ENCODE measurements at regions not wholly inside any gene's neighbourhood (a gene's known extent, or its start where the extent isn't known, plus 50 kb on each side); places are given as distances from the start of the nearest gene placed in this dataset.
A peak's percentile ranks its signal among the peaks of the same experiment; 100 is the strongest.

GRCh38 chr2:78766459-78766858, 259.0 kb upstream of the REG3G start:
- H3K4me3 ChIP-seq: no peak overlapping the region
- ATAC-seq (ENCODE audit: insufficient number of reproducible peaks, low FRiP score, low read depth): no peak
- no peaks in the 10 kb centered on the region for H3K27me3 ChIP-seq (replicated peaks; ENCODE audit: insufficient read depth)
- peaks cover 7% of the 10 kb centered on the region for H3K9me3 ChIP-seq
- no peaks in the 10 kb centered on the region for H3K4me1 ChIP-seq (ENCODE audit: control insufficient read depth in 1 of 2, low read depth in 2 of 2)
- TF ChIP-seq CTCF (IDR thresholded peaks at IDR 0.05): no peak
- no peak overlapping the region for H3K27ac ChIP-seq
- H3K36me3 ChIP-seq: no peaks in the 10 kb centered on the region
- no peak for DNase-seq (ENCODE audit: low spot score)

GRCh38 chr2:78768016-78768415, 257.5 kb upstream of the REG3G start:
- no peak for ATAC-seq (ENCODE audit: insufficient number of reproducible peaks, low FRiP score, low read depth)
- Histone ChIP-seq H3K4me3 (no peak overlapping the region), H3K9me3 (no peaks in the 10 kb centered on the region), H3K27me3 (replicated peaks; ENCODE audit: insufficient read depth) (no peaks in the 10 kb centered on the region), H3K4me1 (ENCODE audit: control insufficient read depth in 1 of 2, low read depth in 2 of 2) (no peaks in the 10 kb centered on the region), H3K36me3 (no peaks in the 10 kb centered on the region), H3K27ac (no peak overlapping the region)
- TF ChIP-seq CTCF (IDR thresholded peaks at IDR 0.05): no peak
- DNase-seq (ENCODE audit: low spot score): no peak

GRCh38 chr2:78775291-78775690, 250.2 kb upstream of the REG3G start:
- ATAC-seq (ENCODE audit: insufficient number of reproducible peaks, low FRiP score, low read depth) (no peak), DNase-seq (ENCODE audit: low spot score) (no peak)
- Histone ChIP-seq H3K27me3 (replicated peaks; ENCODE audit: insufficient read depth) (no peaks in the 10 kb centered on the region), H3K36me3 (no peaks in the 10 kb centered on the region), H3K9me3 (no peaks in the 10 kb centered on the region), H3K4me3 (no peak overlapping the region), H3K4me1 (ENCODE audit: control insufficient read depth in 1 of 2, low read depth in 2 of 2) (no peaks in the 10 kb centered on the region), H3K27ac (no peak overlapping the region)
- no peak for TF ChIP-seq CTCF (IDR thresholded peaks at IDR 0.05)

GRCh38 chr2:78778756-78779510, 246.6 kb upstream of the REG3G start:
- peaks cover 2 to 14% of the 10 kb centered on the region in 2 donors for H3K4me1 ChIP-seq (ENCODE audit: control insufficient read depth in 1 of 2, low read depth in 2 of 2)
- H3K36me3 ChIP-seq: no peaks in the 10 kb centered on the region
- H3K4me3 ChIP-seq: no peak overlapping the region
- ATAC-seq (ENCODE audit: insufficient number of reproducible peaks, low FRiP score, low read depth) (no peak), DNase-seq (ENCODE audit: low spot score) (no peak)
- no peaks in the 10 kb centered on the region for H3K27me3 ChIP-seq (replicated peaks; ENCODE audit: insufficient read depth)
- TF ChIP-seq CTCF (IDR thresholded peaks at IDR 0.05): no peak
- H3K27ac ChIP-seq: no peak overlapping the region
- H3K9me3 ChIP-seq: no peaks in the 10 kb centered on the region

- peak overlapping the region; percentile 56 for H3K4me3 ChIP-seq
- ATAC-seq (ENCODE audit: insufficient number of reproducible peaks, low FRiP score, low read depth) (no peak), DNase-seq (ENCODE audit: low spot score) (no peak)
- H3K9me3 ChIP-seq: no peaks in the 10 kb centered on the region
- no peaks in the 10 kb centered on the region for H3K27me3 ChIP-seq (replicated peaks; ENCODE audit: insufficient read depth)
- peak overlapping the region in 1 of 2 donors; percentile 18 for H3K27ac ChIP-seq
- no peaks in the 10 kb centered on the region for H3K36me3 ChIP-seq
- TF ChIP-seq CTCF (IDR thresholded peaks at IDR 0.05): no peak
- H3K4me1 ChIP-seq (ENCODE audit: control insufficient read depth in 1 of 2, low read depth in 2 of 2): peaks cover 2 to 17% of the 10 kb centered on the region in 2 donors
Observed at GRCh38 chr2:78779761-78780160, 245.7 kb upstream of the REG3G start.
